ENCODE measurements at regions not wholly inside any gene's neighbourhood (a gene's known extent, or its start where the extent isn't known, plus 50 kb on each side); places are given as distances from the start of the nearest gene placed in this dataset.

DNA sequence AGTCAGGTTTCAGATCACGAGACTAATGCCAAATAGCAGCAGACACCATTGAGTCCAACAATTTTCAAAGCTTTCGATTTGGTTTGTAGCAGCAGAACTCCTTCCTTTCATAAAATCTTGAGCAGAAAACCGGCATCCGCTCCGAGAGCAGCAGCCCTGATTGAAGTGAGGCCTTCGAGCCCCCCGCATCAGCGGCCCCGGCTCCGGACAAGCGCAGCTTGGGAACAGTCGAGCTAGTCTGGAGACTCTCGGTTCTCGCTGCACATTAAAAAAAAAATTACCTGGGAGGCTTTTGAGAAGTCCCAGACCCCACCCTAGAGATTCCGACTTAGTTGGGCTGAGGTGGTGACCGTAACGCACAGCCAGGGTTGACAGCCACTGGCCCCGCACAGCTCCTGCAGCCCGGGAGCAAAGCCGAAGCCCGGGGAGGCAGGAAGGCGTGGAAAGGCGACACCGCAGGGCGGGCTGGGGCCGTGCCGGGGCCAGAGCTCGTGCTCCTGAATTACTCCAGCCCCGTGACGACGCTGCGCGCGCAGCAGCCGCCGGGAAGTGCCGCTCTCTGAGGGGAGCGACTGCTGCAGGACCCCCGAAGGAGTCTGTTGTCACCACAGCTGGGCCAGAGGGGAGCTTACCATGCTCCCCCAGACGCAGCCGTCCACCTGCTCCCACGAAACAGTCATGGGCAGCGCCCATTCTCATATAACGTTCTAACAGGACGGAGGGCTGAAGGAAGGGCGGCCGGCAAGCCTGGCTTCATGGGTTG is 57.8 kb downstream of the SPATA19 start:
- intact Hi-C loops (cut with DNase I; ENCODE audit: low total_unique reads), result no loop called here
- TF ChIP-seq POLR2AphosphoS5 (IDR thresholded peaks at IDR 0.05) (peak in 2 of 3 donors; percentile 31 to 67), POLR2A (IDR thresholded peaks at IDR 0.05) (no peak), CTCF (IDR thresholded peaks at IDR 0.05 in 8 of 11, conservative IDR thresholded peaks at IDR 0.05 in 3 of 11) (no peak)
- Histone ChIP-seq H3K27ac (peak overlapping the region in 5 of 8 donors; percentile 29 to 65 (median 45)), H3K4me3 (peak overlapping the region in 6 of 8 donors; percentile 2 to 47 (median 16)), H3K9me3 (no peaks in the 10 kb centered on the region), H3K27me3 (replicated peaks in 1 of 7) (peaks cover 0 to 65% (median 7%) of the 10 kb centered on the region in 7 donors), H3K36me3 (no peaks in the 10 kb centered on the region), H3K4me1 (no peaks in the 10 kb centered on the region)
- DNase-seq, result peak; percentile 86
- WGBS, 5 donors, result 11 to 20% (median 18%) methylated on average over 38 to 47 of the region's 47 CpGs

DNA sequence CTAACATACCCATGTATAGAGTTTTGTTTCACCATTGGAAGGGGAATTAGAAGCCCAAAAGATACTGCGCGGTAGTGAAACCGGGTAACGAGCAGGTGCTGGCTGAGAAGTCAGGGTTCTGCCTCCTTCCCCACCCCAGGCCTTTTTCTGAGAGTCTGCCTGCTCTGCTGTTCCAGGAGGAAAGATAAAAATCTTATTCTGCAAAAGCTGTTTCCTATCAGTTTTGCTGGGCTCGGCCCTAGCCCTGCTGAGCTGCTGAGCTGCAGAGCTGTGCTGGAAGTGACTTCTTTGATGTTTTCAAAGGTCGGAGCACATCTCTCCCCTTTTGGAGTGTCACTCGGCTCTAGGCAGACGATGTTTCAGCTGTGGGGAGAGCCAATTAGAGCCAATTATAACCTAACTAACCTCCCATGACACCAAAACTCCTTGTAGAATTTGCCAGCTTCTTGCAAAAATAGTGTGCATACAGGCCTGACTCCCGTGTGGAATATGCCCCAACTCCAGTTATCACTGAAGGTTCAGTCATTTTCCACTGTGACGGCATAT is 59.4 kb downstream of the SPATA19 start:
- no peaks in the 10 kb centered on the region for H3K4me1 ChIP-seq
- H3K36me3 ChIP-seq, result no peaks in the 10 kb centered on the region
- H3K9me3 ChIP-seq, result peaks cover 0 to 3% (median 0%) of the 10 kb centered on the region in 8 donors
- intact Hi-C loops (cut with DNase I; ENCODE audit: low total_unique reads), result no loop called here
- 37 to 51% (median 40%) methylated on average over 10 of the region's 10 CpGs for WGBS, 5 donors
- TF ChIP-seq POLR2AphosphoS5 (IDR thresholded peaks at IDR 0.05), result no peak
- peaks cover 0 to 59% (median 7%) of the 10 kb centered on the region in 7 donors for H3K27me3 ChIP-seq (replicated peaks in 1 of 7)
- no peak overlapping the region for H3K27ac ChIP-seq
- no peak for DNase-seq
- H3K4me3 ChIP-seq, result no peak overlapping the region

- intact Hi-C loops (cut with DNase I; ENCODE audit: low total_unique reads), result no loop called here
- no peak for DNase-seq
- 79 to 90% (median 84%) methylated on average over 6 of the region's 6 CpGs for WGBS, 5 donors
Measured at GRCh38 chr11:133784359-133784758, 61.0 kb downstream of the SPATA19 start.

GRCh38 chr11:133782116-133782725 is 63.1 kb downstream of the SPATA19 start:
- Histone ChIP-seq H3K27me3 (replicated peaks in 1 of 7) (peaks cover 0 to 31% (median 0%) of the 10 kb centered on the region in 7 donors), H3K4me1 (no peaks in the 10 kb centered on the region), H3K4me3 (no peak overlapping the region), H3K36me3 (no peaks in the 10 kb centered on the region), H3K27ac (no peak overlapping the region), H3K9me3 (peaks cover 0 to 6% (median 0%) of the 10 kb centered on the region in 8 donors)
- DNase-seq, result no peak
- intact Hi-C loops (cut with DNase I; ENCODE audit: low total_unique reads), result no loop called here
- no peak for TF ChIP-seq POLR2A (IDR thresholded peaks at IDR 0.05)
- TF ChIP-seq POLR2AphosphoS5 (IDR thresholded peaks at IDR 0.05), result no peak
- TF ChIP-seq CTCF (IDR thresholded peaks at IDR 0.05 in 8 of 11, conservative IDR thresholded peaks at IDR 0.05 in 3 of 11), result no peak
- WGBS, 5 donors, result 89 to 95% (median 91%) methylated on average over 36 to 37 of the region's 37 CpGs

More at GRCh38 chr11:133784359-133784758, 61.0 kb downstream of the SPATA19 start:
- no peak for TF ChIP-seq CTCF (IDR thresholded peaks at IDR 0.05 in 8 of 11, conservative IDR thresholded peaks at IDR 0.05 in 3 of 11)
- no peak for TF ChIP-seq POLR2A (IDR thresholded peaks at IDR 0.05)
- TF ChIP-seq POLR2AphosphoS5 (IDR thresholded peaks at IDR 0.05), result no peak
- H3K4me1 ChIP-seq, result no peaks in the 10 kb centered on the region
- H3K4me3 ChIP-seq, result no peak overlapping the region
- H3K27ac ChIP-seq, result no peak overlapping the region
- peaks cover 0 to 3% (median 0%) of the 10 kb centered on the region in 8 donors for H3K9me3 ChIP-seq
- peaks cover 0 to 46% (median 7%) of the 10 kb centered on the region in 7 donors for H3K27me3 ChIP-seq (replicated peaks in 1 of 7)
- no peaks in the 10 kb centered on the region for H3K36me3 ChIP-seq
